ENCODE measurements at regions not wholly inside any gene's neighbourhood (a gene's known extent, or its start where the extent isn't known, plus 50 kb on each side); places are given as distances from the start of the nearest gene placed in this dataset.

DNA sequence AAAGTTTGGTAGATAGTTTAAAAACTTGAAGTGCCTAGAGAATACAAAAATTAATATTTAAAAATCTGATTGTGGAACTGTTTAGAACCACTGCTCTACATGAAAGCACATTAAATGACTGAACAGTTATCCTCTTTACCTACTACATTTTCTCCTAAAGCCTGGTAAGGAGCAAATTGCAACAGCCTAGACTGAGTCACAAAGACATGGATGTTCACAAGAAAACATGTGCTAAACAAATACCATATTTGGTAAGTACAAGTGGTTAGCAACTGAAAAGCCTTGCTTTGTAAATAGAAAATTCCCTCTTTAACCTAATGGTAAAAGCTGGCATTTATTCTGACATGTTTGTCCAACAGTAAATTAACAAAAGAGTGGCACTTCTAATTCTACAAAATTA is 203.1 kb downstream of the FBXO8 start:
- Histone ChIP-seq H3K9me3 (ENCODE audit: control insufficient read depth, insufficient read depth, low read length) (no peaks in the 10 kb centered on the region), H3K79me2 (ENCODE audit: control insufficient read depth, low read length) (no peaks in the 10 kb centered on the region), H3F3A (ENCODE audit: control insufficient read depth, insufficient read depth) (no peaks in the 10 kb centered on the region), H3K36me3 (ENCODE audit: control insufficient read depth, low read length) (no peaks in the 10 kb centered on the region), H3K4me1 (ENCODE audit: control insufficient read depth, low read length) (no peaks in the 10 kb centered on the region), H3K4me2 (ENCODE audit: low read length) (no peak overlapping the region), H3K9me2 (replicated peaks; ENCODE audit: control insufficient read depth, low read length) (no peaks in the 10 kb centered on the region), H3K4me3 (ENCODE audit: low read length) (no peak overlapping the region), H3K27ac (ENCODE audit: low read depth, low read length) (no peak overlapping the region), H3K27me3 (ENCODE audit: control insufficient read depth, low read length) (no peaks in the 10 kb centered on the region), H4K20me1 (ENCODE audit: control insufficient read depth, insufficient read depth, low read depth, low read length) (no peaks in the 10 kb centered on the region)
- TF ChIP-seq EZH2phosphoT487 (IDR thresholded peaks at IDR 0.05; ENCODE audit: borderline replicate concordance, low read length) (no peak), CTCF (IDR thresholded peaks at IDR 0.05; ENCODE audit: low read depth, low read length, poor library complexity, severe bottlenecking) (no peak)

DNA sequence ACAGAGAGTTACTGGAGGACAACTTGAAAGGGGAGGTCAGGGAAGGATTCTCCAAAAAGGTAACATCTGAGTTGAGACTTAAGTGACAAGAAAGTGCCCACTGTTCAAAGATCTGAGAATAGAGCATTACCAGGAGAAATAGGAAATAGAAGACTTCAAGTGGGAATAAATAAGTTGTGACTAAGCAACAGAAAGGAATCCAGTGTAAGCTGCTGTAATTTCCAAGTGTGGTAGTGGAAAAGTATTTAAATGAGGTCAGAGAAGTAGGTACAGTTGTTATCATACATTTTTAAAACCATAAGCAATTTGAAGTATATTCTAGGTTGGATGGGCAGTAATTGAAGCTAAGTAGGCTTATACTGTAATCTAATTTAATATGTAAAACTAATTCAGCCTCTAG is 211.9 kb downstream of the FBXO8 start:
- Histone ChIP-seq H3K4me3 (ENCODE audit: low read length) (no peak overlapping the region), H3K36me3 (ENCODE audit: control insufficient read depth, low read length) (no peaks in the 10 kb centered on the region), H3K27me3 (ENCODE audit: control insufficient read depth, low read length) (no peaks in the 10 kb centered on the region), H3K4me2 (ENCODE audit: low read length) (no peak overlapping the region), H3K4me1 (ENCODE audit: control insufficient read depth, low read length) (no peaks in the 10 kb centered on the region), H3K9me3 (ENCODE audit: control insufficient read depth, insufficient read depth, low read length) (no peaks in the 10 kb centered on the region), H3F3A (ENCODE audit: control insufficient read depth, insufficient read depth) (no peaks in the 10 kb centered on the region), H3K79me2 (ENCODE audit: control insufficient read depth, low read length) (no peaks in the 10 kb centered on the region), H3K9me2 (replicated peaks; ENCODE audit: control insufficient read depth, low read length) (no peaks in the 10 kb centered on the region), H3K27ac (ENCODE audit: low read depth, low read length) (no peak overlapping the region), H4K20me1 (ENCODE audit: control insufficient read depth, insufficient read depth, low read depth, low read length) (no peaks in the 10 kb centered on the region)
- TF ChIP-seq EZH2phosphoT487 (IDR thresholded peaks at IDR 0.05; ENCODE audit: borderline replicate concordance, low read length) (no peak), CTCF (IDR thresholded peaks at IDR 0.05; ENCODE audit: low read depth, low read length, poor library complexity, severe bottlenecking) (no peak)

GRCh38 chr4:174069848-174070330 is 213.6 kb downstream of the FBXO8 start:
- no peak overlapping the region for H3K27ac ChIP-seq (ENCODE audit: low read depth, low read length)
- no peaks in the 10 kb centered on the region for H3K27me3 ChIP-seq (ENCODE audit: control insufficient read depth, low read length)
- H3K4me3 ChIP-seq (ENCODE audit: low read length) = no peak overlapping the region
- no peaks in the 10 kb centered on the region for H3K36me3 ChIP-seq (ENCODE audit: control insufficient read depth, low read length)
- no peaks in the 10 kb centered on the region for H3K4me1 ChIP-seq (ENCODE audit: control insufficient read depth, low read length)
- no peaks in the 10 kb centered on the region for H4K20me1 ChIP-seq (ENCODE audit: control insufficient read depth, insufficient read depth, low read depth, low read length)
- H3K9me3 ChIP-seq (ENCODE audit: control insufficient read depth, insufficient read depth, low read length) = no peaks in the 10 kb centered on the region
- no peaks in the 10 kb centered on the region for H3F3A ChIP-seq (ENCODE audit: control insufficient read depth, insufficient read depth)
- H3K79me2 ChIP-seq (ENCODE audit: control insufficient read depth, low read length) = no peaks in the 10 kb centered on the region
- TF ChIP-seq CTCF (IDR thresholded peaks at IDR 0.05; ENCODE audit: low read depth, low read length, poor library complexity, severe bottlenecking) = no peak
- TF ChIP-seq EZH2phosphoT487 (IDR thresholded peaks at IDR 0.05; ENCODE audit: borderline replicate concordance, low read length) = no peak
- no peaks in the 10 kb centered on the region for H3K9me2 ChIP-seq (replicated peaks; ENCODE audit: control insufficient read depth, low read length)
- no peak overlapping the region for H3K4me2 ChIP-seq (ENCODE audit: low read length)
